BLaER1 (cell line): ENCODE measurements at regions not wholly inside any gene's neighbourhood (a gene's known extent, or its start where the extent isn't known, plus 50 kb on each side); places are given as distances from the start of the nearest gene placed in this dataset.

Source experiments
- H3K27ac ChIP-seq: shearing (Covaris generic); formaldehyde crosslinking; 2 replicates; pipeline ENCODE4 v1.8.1; 2022
- H3K27me3 ChIP-seq: shearing (Covaris generic); formaldehyde crosslinking; 2 replicates; pipeline ENCODE4 v1.8.1; 2022
- H3K36me3 ChIP-seq: shearing (Covaris generic); formaldehyde crosslinking; 2 replicates; pipeline ENCODE4 v1.8.1; 2022
- H3K4me1 ChIP-seq: shearing (Covaris generic); formaldehyde crosslinking; 2 replicates; pipeline ENCODE4 v1.8.1; 2022
- H3K4me2 ChIP-seq: shearing (Covaris generic); formaldehyde crosslinking; 2 replicates; pipeline ENCODE4 v1.8.1; 2022
- H3K4me3 ChIP-seq: shearing (Covaris generic); formaldehyde crosslinking; 2 replicates; pipeline ENCODE4 v1.8.1; 2022
- H3K9ac ChIP-seq: shearing (Covaris generic); formaldehyde crosslinking; 2 replicates; pipeline ENCODE4 v1.8.1; 2022
- H3K9me3 ChIP-seq: shearing (Covaris generic); formaldehyde crosslinking; 2 replicates; pipeline ENCODE4 v1.8.1; 2022
- H4K20me1 ChIP-seq: shearing (Covaris generic); formaldehyde crosslinking; 2 replicates; pipeline ENCODE4 v1.8.1; 2022
- Cebpa-rat ChIP-seq: shearing (Covaris generic); IDR thresholded peaks from 2 replicates; pipeline ENCODE4 v1.8.1; 2022

- no peak overlapping the region for H3K27ac ChIP-seq
- no peaks in the 10 kb centered on the region for H3K36me3 ChIP-seq
- H3K27me3 ChIP-seq, result no peaks in the 10 kb centered on the region
Observed at GRCh38 chr1:200272481-200273068, 137.3 kb downstream of the ZNF281 start.

GRCh38 chr1:200269256-200269655, 140.6 kb downstream of the ZNF281 start:
- no peaks in the 10 kb centered on the region for H3K9me3 ChIP-seq
- H3K27ac ChIP-seq, result no peak overlapping the region
- no peaks in the 10 kb centered on the region for H3K36me3 ChIP-seq
- no peaks in the 10 kb centered on the region for H3K27me3 ChIP-seq
- H3K4me1 ChIP-seq, result no peaks in the 10 kb centered on the region
- no peak overlapping the region for H3K9ac ChIP-seq
- H4K20me1 ChIP-seq, result no peaks in the 10 kb centered on the region
- H3K4me3 ChIP-seq, result no peak overlapping the region
- no peak for TF ChIP-seq Cebpa-rat
- no peak overlapping the region for H3K4me2 ChIP-seq

More at GRCh38 chr1:200272481-200273068, 137.3 kb downstream of the ZNF281 start:
- no peaks in the 10 kb centered on the region for H3K4me1 ChIP-seq
- no peak for TF ChIP-seq Cebpa-rat
- H3K4me3 ChIP-seq, result no peak overlapping the region
- no peak overlapping the region for H3K4me2 ChIP-seq
- H4K20me1 ChIP-seq, result no peaks in the 10 kb centered on the region
- H3K9me3 ChIP-seq, result no peaks in the 10 kb centered on the region
- no peak overlapping the region for H3K9ac ChIP-seq

GRCh38 chr1:200267937-200268336, 141.9 kb downstream of the ZNF281 start:
- Histone ChIP-seq H3K36me3 (no peaks in the 10 kb centered on the region), H3K4me1 (no peaks in the 10 kb centered on the region), H3K9me3 (no peaks in the 10 kb centered on the region), H3K27me3 (no peaks in the 10 kb centered on the region), H3K4me2 (no peak overlapping the region), H3K27ac (no peak overlapping the region), H3K4me3 (no peak overlapping the region), H4K20me1 (no peaks in the 10 kb centered on the region), H3K9ac (no peak overlapping the region)
- no peak for TF ChIP-seq Cebpa-rat

- H3K4me3 ChIP-seq, result no peak overlapping the region
- no peaks in the 10 kb centered on the region for H4K20me1 ChIP-seq
- no peaks in the 10 kb centered on the region for H3K4me1 ChIP-seq
- no peaks in the 10 kb centered on the region for H3K27me3 ChIP-seq
- H3K9me3 ChIP-seq, result no peaks in the 10 kb centered on the region
- no peak overlapping the region for H3K27ac ChIP-seq
- no peak overlapping the region for H3K4me2 ChIP-seq
- H3K9ac ChIP-seq, result no peak overlapping the region
- TF ChIP-seq Cebpa-rat, result no peak
- no peaks in the 10 kb centered on the region for H3K36me3 ChIP-seq
Observed at GRCh38 chr1:200267458-200267857, 142.4 kb downstream of the ZNF281 start.

- no peaks in the 10 kb centered on the region for H3K9me3 ChIP-seq
- TF ChIP-seq Cebpa-rat, result no peak
- H3K27me3 ChIP-seq, result no peaks in the 10 kb centered on the region
- H3K4me1 ChIP-seq, result no peaks in the 10 kb centered on the region
- H3K4me3 ChIP-seq, result no peak overlapping the region
- no peak overlapping the region for H3K4me2 ChIP-seq
- no peak overlapping the region for H3K9ac ChIP-seq
- H3K27ac ChIP-seq, result no peak overlapping the region
- no peaks in the 10 kb centered on the region for H3K36me3 ChIP-seq
- H4K20me1 ChIP-seq, result no peaks in the 10 kb centered on the region
Observed at GRCh38 chr1:200266871-200267270, 143.0 kb downstream of the ZNF281 start.

GRCh38 chr1:200265881-200266280, 144.0 kb downstream of the ZNF281 start:
- no peak overlapping the region for H3K4me2 ChIP-seq
- H3K27ac ChIP-seq, result no peak overlapping the region
- no peaks in the 10 kb centered on the region for H3K9me3 ChIP-seq
- no peaks in the 10 kb centered on the region for H3K36me3 ChIP-seq
- no peaks in the 10 kb centered on the region for H4K20me1 ChIP-seq
- H3K4me3 ChIP-seq, result no peak overlapping the region
- TF ChIP-seq Cebpa-rat, result no peak
- H3K4me1 ChIP-seq, result no peaks in the 10 kb centered on the region
- no peaks in the 10 kb centered on the region for H3K27me3 ChIP-seq
- no peak overlapping the region for H3K9ac ChIP-seq

GRCh38 chr1:200265104-200265503, 144.7 kb downstream of the ZNF281 start:
- Histone ChIP-seq H3K4me1 (no peaks in the 10 kb centered on the region), H3K9me3 (no peaks in the 10 kb centered on the region), H3K4me3 (no peak overlapping the region), H3K9ac (no peak overlapping the region), H3K4me2 (no peak overlapping the region), H3K27me3 (no peaks in the 10 kb centered on the region), H3K36me3 (no peaks in the 10 kb centered on the region), H3K27ac (no peak overlapping the region), H4K20me1 (no peaks in the 10 kb centered on the region)
- TF ChIP-seq Cebpa-rat, result no peak

GRCh38 chr1:200263203-200263602, 146.6 kb downstream of the ZNF281 start:
- H3K27ac ChIP-seq, result no peak overlapping the region
- no peak overlapping the region for H3K9ac ChIP-seq
- H3K4me2 ChIP-seq, result no peak overlapping the region
- H3K4me3 ChIP-seq, result no peak overlapping the region
- H3K27me3 ChIP-seq, result no peaks in the 10 kb centered on the region
- no peak for TF ChIP-seq Cebpa-rat
- H3K36me3 ChIP-seq, result no peaks in the 10 kb centered on the region
- H3K9me3 ChIP-seq, result no peaks in the 10 kb centered on the region
- H4K20me1 ChIP-seq, result no peaks in the 10 kb centered on the region
- H3K4me1 ChIP-seq, result no peaks in the 10 kb centered on the region

- no peak overlapping the region for H3K9ac ChIP-seq
- no peaks in the 10 kb centered on the region for H4K20me1 ChIP-seq
- no peaks in the 10 kb centered on the region for H3K9me3 ChIP-seq
- no peaks in the 10 kb centered on the region for H3K4me1 ChIP-seq
- H3K36me3 ChIP-seq, result no peaks in the 10 kb centered on the region
- no peak overlapping the region for H3K27ac ChIP-seq
- H3K4me2 ChIP-seq, result no peak overlapping the region
- H3K4me3 ChIP-seq, result no peak overlapping the region
- H3K27me3 ChIP-seq, result no peaks in the 10 kb centered on the region
- no peak for TF ChIP-seq Cebpa-rat
Observed at GRCh38 chr1:200262326-200262965, 147.4 kb downstream of the ZNF281 start.

GRCh38 chr1:200260597-200261335, 149.1 kb downstream of the ZNF281 start:
- Histone ChIP-seq H3K27me3 (no peaks in the 10 kb centered on the region), H4K20me1 (no peaks in the 10 kb centered on the region), H3K4me3 (no peak overlapping the region), H3K9ac (no peak overlapping the region), H3K36me3 (no peaks in the 10 kb centered on the region), H3K9me3 (no peaks in the 10 kb centered on the region), H3K27ac (no peak overlapping the region), H3K4me1 (no peaks in the 10 kb centered on the region), H3K4me2 (no peak overlapping the region)
- TF ChIP-seq Cebpa-rat, result no peak
